ENCODE measurements at regions not wholly inside any gene's neighbourhood (a gene's known extent, or its start where the extent isn't known, plus 50 kb on each side); places are given as distances from the start of the nearest gene placed in this dataset.

DNA sequence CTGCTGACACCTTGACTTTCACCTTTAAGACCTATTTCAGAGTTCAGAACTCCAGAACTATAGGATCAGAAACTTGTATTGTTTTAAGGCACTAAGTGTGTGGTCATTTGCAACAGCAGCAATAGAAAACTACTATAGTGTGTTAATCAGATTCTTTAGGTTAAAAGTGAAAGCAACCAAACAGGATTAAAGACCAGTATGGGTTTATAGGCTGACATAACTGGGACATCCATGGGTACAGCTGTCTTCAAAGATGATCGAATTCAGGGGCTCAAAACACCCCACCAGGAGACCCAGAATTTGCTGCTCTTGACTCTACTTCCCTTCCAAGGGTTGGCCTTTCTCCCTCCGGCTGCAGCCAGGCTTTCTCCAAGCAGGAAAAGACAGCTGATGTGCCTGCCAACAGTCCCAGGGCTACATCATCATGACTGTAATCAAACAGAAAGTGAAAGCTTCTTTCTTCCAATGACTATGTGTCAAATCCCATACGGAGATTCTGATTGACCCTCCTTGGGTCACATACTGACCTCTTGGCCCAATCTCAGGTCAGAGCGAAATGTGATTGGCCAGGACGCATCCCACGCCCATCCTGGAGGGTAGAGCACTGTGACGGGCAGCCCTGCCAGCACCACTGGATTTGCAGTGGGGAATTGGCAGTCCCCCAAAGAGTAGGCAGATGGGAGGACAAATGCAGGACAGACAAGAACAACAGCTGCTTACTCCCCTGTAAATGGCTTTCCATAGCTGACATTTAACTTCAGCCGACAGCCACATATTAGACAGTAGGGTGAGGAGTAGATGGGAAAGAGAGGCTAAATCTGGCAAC lies 51.4 kb upstream of the RNF7 start:
- Histone ChIP-seq H3K27me3 (ENCODE audit: control insufficient read depth in 3 of 3, insufficient read depth in 3 of 3, low read length in 2 of 3) (no peaks in the 10 kb centered on the region), H3K4me3 (peak overlapping the region; percentile 32), H3K36me3 (ENCODE audit: control insufficient read depth in 4 of 4, insufficient read depth in 4 of 4, low read length in 4 of 4) (no peaks in the 10 kb centered on the region), H3K27ac (ENCODE audit: low read depth in 1 of 2, low read length in 1 of 2) (peak overlapping the region; percentile 36 to 86), H3K4me1 (ENCODE audit: control insufficient read depth in 5 of 5, insufficient read depth in 5 of 5, low read length in 5 of 5) (peaks cover 0 to 7% (median 4%) of the 10 kb centered on the region in 5 donors), H3K9ac (ENCODE audit: insufficient read depth in 1 of 2, low read length in 2 of 2) (peak overlapping the region in 1 of 2 donors; percentile 63), H3K9me3 (ENCODE audit: control insufficient read depth in 4 of 4, insufficient read depth in 3 of 4, low read length in 3 of 4) (no peaks in the 10 kb centered on the region)
- WGBS, 2 donors, result 42 to 47% methylated on average over 8 of the region's 8 CpGs
- TF ChIP-seq, protein P1, sequence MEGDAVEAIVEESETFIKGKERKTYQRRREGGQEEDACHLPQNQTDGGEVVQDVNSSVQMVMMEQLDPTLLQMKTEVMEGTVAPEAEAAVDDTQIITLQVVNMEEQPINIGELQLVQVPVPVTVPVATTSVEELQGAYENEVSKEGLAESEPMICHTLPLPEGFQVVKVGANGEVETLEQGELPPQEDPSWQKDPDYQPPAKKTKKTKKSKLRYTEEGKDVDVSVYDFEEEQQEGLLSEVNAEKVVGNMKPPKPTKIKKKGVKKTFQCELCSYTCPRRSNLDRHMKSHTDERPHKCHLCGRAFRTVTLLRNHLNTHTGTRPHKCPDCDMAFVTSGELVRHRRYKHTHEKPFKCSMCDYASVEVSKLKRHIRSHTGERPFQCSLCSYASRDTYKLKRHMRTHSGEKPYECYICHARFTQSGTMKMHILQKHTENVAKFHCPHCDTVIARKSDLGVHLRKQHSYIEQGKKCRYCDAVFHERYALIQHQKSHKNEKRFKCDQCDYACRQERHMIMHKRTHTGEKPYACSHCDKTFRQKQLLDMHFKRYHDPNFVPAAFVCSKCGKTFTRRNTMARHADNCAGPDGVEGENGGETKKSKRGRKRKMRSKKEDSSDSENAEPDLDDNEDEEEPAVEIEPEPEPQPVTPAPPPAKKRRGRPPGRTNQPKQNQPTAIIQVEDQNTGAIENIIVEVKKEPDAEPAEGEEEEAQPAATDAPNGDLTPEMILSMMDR (IDR thresholded peaks at IDR 0.05; ENCODE audit: control extremely low read depth, extremely low read depth), result no peak
- ATAC-seq (ENCODE audit: insufficient read depth, low FRiP score) (peak; percentile 76), DNase-seq (peak; percentile 77 to 87 (median 83))
